ENCODE measurements at regions not wholly inside any gene's neighbourhood (a gene's known extent, or its start where the extent isn't known, plus 50 kb on each side); places are given as distances from the start of the nearest gene placed in this dataset.
"Not testable (repeated sequence)": the region's sequence is repeated elsewhere in the genome, so short reads cannot be mapped to it uniquely, and the experiment has no call there.

- no peak for DNase-seq (ENCODE audit: extremely low read depth, low read depth, low spot score)
Measured at GRCh38 chr7:131068604-131069021, 259.1 kb upstream of the MKLN1 start.

GRCh38 chr7:131071786-131072504 is 255.7 kb upstream of the MKLN1 start:
- DNase-seq (ENCODE audit: extremely low read depth, low read depth, low spot score), result peak; percentile 96

- peak; percentile 39 for DNase-seq (ENCODE audit: extremely low read depth, low read depth, low spot score)
Measured at GRCh38 chr7:131072505-131073091, 255.1 kb upstream of the MKLN1 start.

GRCh38 chr7:131074043-131074442 is 253.6 kb upstream of the MKLN1 start:
- no peak for DNase-seq (ENCODE audit: extremely low read depth, low read depth, low spot score)

GRCh38 chr7:131074585-131074984 is 253.1 kb upstream of the MKLN1 start:
- no peak for DNase-seq (ENCODE audit: extremely low read depth, low read depth, low spot score)

- DNase-seq (ENCODE audit: extremely low read depth, low read depth, low spot score), result no peak
Measured at GRCh38 chr7:131075406-131075805, 252.3 kb upstream of the MKLN1 start.

GRCh38 chr7:131076032-131076431 is 251.6 kb upstream of the MKLN1 start:
- no peak for DNase-seq (ENCODE audit: extremely low read depth, low read depth, low spot score)

- no peak for DNase-seq (ENCODE audit: extremely low read depth, low read depth, low spot score)
Measured at GRCh38 chr7:131076711-131077181, 250.9 kb upstream of the MKLN1 start.

GRCh38 chr7:131077735-131078134 is 249.9 kb upstream of the MKLN1 start:
- DNase-seq (ENCODE audit: extremely low read depth, low read depth, low spot score), result no peak

GRCh38 chr7:131080754-131081153 is 246.9 kb upstream of the MKLN1 start:
- no peak for DNase-seq (ENCODE audit: extremely low read depth, low read depth, low spot score)

GRCh38 chr7:131081308-131081707 is 246.4 kb upstream of the MKLN1 start:
- no peak for DNase-seq (ENCODE audit: extremely low read depth, low read depth, low spot score)

- no peak for DNase-seq (ENCODE audit: extremely low read depth, low read depth, low spot score)
Measured at GRCh38 chr7:131083781-131084180, 243.9 kb upstream of the MKLN1 start.

- not testable (repeated sequence) for DNase-seq (ENCODE audit: extremely low read depth, low read depth, low spot score)
Measured at GRCh38 chr7:131084336-131084735, 243.3 kb upstream of the MKLN1 start.

- no peak for DNase-seq (ENCODE audit: extremely low read depth, low read depth, low spot score)
Measured at GRCh38 chr7:131087756-131088658, 239.7 kb upstream of the MKLN1 start.

- DNase-seq (ENCODE audit: extremely low read depth, low read depth, low spot score), result no peak
Measured at GRCh38 chr7:131090188-131090587, 237.5 kb upstream of the MKLN1 start.

GRCh38 chr7:131090886-131091692 is 236.6 kb upstream of the MKLN1 start:
- no peak for DNase-seq (ENCODE audit: extremely low read depth, low read depth, low spot score)

- DNase-seq (ENCODE audit: extremely low read depth, low read depth, low spot score), result no peak
Measured at GRCh38 chr7:131094685-131095084, 233.0 kb upstream of the MKLN1 start.

GRCh38 chr7:131095346-131095745 is 232.3 kb upstream of the MKLN1 start:
- DNase-seq (ENCODE audit: extremely low read depth, low read depth, low spot score), result no peak

- no peak for DNase-seq (ENCODE audit: extremely low read depth, low read depth, low spot score)
Measured at GRCh38 chr7:131096267-131096927, 231.3 kb upstream of the MKLN1 start.

All from glomerular endothelial cell (primary cell).